IPS DF 4.7 (cell line): ENCODE measurements at regions not wholly inside any gene's neighbourhood (a gene's known extent, or its start where the extent isn't known, plus 50 kb on each side); places are given as distances from the start of the nearest gene placed in this dataset.

Source experiments
- DNase-seq: peaks from one replicate; pipeline ENCODE4 v3.0.0-alpha.2; 2013; ENCODE audit warnings: low spot score; ENCODE audit errors: extremely low read depth

DNA sequence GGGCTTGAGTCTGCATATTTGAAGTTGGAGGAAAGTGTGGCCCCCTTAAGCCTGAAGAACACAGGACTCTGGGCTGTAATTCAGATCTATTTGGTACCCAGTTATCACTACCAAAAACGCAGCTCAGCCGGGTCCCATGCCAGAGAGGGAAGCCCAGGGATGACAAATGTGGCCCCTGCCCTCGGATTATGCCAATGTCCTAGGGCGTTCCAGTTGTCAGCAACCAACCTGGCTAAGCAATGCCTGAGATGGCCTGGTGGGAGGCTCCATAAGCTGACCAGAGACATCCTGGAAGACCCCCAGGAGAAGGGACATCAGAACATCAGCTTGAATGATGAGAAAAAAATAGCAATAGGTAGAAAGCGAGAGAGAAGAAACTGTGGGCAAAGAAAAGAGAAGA, 79.6 kb upstream of the UQCRFS1 start:
- no peak for DNase-seq

DNA sequence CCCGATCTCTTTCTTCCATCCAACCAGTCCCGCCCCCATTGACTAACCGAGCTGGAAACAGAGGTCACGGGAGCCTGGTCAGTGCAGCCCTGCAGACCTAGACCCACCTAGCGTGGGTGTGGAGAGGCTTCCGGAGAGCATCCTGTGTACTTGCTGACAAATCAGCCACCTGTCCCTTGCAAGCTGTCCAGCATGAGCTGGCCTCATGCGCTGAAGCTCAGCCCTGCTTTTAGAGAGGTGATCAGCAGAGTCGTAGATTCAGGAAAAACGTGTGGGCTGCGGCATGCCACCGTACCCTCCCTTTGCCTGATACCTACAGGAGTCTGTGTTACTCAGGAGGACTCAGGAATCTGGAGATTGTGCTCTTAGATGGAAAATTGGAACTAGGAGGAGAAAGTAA, 80.3 kb upstream of the UQCRFS1 start:
- DNase-seq: no peak

DNA sequence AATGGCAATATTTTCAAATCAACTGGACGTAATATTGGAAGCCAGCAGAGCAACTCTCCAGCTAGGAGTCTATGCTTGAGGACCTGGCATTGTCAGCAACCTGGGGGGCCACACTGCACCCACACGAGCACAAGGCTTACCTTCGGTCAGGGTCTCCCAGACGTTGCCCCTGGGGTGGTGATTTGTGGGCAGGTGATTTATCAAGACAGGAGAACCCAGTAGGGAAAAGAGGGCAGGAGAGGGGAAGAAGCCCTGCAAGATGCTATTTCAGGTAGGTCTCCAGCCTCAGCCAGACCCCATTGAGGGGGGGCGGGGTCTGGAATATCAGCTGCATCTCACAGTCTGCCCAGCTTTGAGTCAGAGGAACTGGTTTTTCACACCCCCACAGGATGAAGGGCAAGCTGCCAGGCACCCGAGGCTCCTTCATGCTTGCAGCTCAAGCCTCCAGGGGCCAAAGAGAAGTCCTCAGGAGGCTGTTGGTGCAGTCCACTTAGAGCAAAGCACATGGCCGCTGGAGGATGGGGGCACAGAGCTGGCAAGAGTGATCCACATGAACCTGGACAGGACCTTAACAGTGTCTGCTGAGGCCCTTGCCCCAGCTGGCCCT, 80.9 kb upstream of the UQCRFS1 start:
- DNase-seq: no peak

DNA sequence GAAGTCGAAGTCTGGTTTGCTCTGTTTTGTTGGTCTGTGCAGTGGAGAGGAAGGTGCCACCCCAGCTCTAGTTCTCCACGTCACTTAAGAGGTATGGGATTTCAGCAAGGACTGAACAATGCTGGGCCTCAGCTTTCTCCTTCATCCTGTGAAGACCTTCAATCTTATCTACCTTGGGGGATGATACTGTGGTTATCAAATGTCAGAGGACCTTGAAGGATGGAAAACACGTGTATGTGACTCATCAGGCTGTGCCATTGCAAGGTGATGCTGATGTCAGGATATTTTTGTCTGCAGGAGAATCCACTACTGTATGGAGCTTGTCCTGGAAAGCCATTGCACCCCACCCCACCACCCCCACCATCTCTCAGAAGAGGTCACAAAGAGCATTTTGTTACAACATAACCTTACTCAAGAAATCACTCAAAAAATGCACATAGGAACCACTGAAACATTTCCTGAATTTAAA, 81.4 kb upstream of the UQCRFS1 start:
- DNase-seq: no peak

DNA sequence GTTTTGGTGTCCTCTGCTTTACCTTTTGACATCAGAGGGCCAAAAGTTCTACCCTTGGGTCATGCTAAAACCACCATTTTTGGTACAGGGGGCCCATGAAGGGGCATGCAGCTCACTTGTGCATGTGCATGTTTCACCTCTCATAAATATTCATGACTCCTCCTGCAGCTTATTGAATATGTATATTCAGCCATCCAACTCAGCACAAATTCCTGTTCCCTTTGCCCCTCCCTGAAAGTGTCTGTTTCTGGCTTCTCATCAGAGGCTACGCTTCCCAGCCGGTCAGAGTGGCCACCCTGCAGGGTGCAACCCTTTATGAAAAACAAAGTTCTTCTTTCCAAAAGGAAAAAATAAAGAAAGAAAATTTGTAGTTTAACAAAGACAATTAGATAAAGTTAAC, 82.3 kb upstream of the UQCRFS1 start:
- no peak for DNase-seq

DNA sequence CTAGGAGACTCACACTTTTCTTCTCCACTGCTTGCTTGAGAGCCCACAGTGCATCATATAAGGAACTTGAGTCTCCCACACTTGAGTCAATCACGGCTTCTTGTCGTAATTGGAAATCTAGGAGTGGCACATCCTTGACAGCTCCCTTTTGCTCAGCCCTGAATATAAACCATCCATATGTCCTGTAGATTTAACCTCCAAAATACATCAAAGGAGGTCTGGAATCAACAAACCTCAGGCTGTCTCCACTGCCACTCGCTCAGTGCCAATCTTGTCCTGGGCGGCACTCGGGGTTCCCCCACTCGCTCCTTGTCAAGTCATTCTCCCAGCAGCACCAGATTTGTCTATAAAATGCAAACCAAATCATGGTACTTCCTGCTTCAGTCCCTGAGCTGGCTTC, 84.4 kb upstream of the UQCRFS1 start:
- no peak for DNase-seq

DNA sequence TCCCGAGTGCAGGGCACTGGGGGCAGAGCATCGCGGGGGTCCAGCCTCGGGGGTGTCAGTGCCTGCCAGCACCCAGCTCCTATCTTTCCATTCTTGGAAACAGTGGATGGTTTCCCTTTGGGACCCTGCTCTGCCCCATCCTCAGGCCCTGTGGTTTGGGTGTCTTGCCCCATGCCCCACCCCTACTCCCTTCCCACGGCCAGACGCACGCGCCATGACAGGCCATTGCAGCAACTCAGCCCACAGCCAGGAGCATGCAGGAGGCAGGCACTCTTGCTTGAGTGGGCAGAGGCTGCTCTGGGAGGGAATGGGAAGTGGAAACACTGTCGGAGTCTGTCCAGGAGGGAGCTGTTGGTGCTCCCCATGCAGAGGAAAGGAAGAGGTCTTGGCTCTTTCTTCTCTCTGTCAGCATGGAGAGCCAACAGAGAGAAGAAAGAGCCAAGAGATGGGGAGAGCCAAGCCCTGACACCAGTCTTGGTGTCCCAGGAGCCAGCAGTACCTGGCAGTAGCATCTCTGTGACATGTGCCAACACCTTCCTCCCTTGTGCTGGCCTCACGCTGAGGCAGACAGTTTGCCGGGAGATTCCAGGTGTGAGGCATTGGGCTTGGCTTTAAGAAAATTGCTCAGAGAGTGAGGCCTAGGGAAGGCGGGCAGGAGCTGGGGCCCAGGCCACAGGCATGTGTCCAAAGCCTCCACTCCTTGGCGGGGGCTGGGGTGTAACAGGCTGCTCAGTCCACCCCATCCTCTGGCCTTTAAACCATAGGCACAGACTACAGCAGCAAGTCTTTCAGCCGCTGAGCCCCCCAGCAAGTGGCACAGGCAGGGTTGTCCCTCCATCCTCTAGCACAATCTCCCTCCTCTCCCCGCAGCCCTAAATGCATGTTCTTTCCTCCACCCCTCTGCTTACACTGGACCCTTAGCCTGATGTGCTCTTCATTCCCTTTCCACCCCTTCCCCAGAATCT, 86.7 kb upstream of the UQCRFS1 start:
- no peak for DNase-seq

DNA sequence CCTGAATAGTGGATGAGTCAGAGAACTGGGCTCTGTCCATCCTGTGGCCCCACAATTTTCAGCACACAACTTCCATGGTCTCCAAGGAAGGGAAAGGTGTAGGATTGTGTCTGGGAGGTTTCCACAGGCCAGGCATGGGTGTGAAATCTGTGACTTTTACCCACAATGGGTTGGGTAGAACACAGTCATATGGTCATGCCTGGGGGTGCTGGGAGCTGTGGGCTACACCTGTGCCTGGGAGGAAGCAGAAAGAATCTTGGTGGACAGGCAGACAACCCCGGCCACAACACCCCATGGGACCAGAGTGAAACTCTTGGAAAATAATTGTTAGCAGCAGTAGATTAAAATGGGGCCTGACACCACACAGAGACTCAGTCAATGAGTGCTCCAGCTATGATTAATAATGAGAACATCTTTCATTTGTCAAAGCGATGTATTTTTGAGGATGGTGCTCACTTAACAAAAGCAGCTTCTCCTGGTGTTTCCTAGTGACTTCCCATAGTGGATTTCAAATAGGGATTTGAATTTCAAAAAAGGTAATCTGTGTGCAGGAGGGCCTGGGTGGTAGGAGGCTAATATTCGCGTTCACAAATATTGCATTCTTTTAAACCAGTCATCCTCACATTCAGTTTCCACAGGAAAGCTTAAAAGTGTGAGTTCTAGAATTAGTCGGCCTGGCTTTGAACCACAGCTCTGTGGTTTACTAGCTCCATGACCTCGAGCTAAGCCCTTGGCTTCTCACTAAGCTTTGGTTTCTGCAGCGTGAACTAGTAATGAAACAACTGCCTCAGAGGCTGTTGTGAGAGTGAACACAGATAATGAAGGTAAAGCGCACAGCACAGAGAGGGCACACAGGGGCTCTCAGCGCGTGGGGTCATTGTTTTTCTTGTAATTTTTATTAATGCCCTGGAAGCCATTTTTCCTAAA, 89.3 kb upstream of the UQCRFS1 start:
- DNase-seq: no peak

DNA sequence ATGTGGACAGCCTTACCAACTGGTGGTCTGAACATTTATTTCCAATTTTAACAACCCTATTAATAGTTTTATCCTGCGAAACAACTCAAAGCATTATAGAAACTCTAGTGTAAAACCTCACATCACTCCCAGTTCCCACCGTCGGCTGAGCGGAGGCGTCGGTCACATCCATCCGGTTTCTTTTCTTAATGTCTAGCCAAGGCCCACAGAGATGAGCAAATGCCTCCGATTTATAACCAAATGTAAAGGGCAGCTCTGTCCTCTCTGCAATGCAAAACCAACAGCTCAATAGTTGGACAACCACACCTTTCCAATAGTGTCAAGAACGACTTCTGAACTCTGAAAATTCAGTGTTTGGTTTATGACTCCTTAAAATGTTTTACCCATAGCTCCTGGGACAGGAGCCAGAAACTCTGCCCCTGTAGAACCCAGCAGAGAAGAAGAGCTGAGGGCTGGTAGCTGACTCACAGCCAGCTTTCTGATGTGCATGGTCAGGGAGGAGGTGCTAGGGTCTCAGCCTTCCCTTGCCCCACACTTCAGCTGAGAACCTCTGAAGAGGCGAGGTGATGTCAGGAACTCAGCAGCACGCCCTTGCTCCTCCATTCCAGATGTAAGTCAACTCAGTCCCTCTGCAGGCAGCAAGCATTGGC, 90.2 kb upstream of the UQCRFS1 start:
- DNase-seq: no peak

DNA sequence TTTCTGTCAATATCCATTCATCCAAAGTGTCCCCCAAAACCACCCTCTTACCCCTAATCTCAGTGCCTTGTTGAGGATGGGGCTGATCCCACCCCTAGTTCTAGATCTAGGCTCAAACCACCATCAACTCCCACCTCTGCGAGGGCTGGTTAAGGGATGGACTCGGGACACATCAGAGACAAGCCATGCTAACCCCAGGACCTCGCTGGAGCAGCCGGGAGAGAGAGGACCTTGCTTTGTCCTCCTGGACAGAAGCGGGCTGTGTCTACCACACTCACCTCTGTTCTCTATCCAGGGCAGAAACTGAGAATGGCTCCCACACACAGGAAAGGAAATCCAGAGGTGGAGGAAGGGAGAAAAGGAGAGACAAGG, 90.8 kb upstream of the UQCRFS1 start:
- no peak for DNase-seq

DNA sequence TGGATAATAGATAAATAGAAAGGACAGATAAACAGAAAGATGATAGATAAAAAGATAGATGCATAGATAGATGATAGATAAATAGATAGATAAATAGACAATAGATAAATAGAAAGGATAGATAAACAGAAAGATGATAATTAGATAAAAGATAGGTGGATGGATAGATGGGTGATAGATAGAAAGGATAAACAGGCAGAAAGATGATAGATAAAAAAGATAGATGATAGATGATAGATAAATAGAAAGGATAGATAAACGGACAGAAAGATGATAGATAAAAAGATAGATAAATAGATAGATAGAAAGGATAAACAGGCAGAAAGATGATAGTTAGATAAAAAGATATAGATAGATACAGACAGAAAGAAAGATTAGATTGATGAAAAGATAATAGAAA, 92.3 kb upstream of the UQCRFS1 start:
- no peak for DNase-seq

DNA sequence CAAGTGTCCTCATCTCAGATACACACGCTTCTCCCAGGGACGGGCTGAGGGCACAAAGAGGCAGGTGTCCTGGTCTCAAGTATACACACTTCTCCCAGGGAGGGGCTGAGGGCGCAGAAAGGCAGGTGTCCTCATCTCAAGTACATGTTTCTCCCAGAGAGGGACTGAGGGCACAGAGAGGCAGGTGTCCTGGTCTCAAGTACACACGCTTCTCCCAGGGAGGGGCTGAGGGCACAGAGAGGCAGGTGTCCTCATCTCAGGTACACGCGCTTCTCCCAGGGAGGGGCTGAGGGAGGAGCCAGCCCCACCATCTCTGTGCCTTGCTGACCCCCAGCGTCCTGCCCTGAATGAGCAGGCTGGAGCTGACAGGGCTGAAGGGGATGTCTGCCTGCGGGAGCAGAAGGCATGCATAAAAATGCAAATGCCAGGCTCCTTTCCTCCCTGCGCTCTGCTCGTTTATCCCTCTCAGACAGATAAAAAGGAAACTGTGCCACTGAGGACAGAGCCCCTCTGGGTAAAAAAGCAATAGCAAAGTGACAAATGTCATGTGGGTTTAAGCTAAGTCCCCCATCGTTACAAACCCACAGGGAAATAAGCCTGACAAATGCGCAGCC, 96.1 kb upstream of the UQCRFS1 start:
- no peak for DNase-seq

DNA sequence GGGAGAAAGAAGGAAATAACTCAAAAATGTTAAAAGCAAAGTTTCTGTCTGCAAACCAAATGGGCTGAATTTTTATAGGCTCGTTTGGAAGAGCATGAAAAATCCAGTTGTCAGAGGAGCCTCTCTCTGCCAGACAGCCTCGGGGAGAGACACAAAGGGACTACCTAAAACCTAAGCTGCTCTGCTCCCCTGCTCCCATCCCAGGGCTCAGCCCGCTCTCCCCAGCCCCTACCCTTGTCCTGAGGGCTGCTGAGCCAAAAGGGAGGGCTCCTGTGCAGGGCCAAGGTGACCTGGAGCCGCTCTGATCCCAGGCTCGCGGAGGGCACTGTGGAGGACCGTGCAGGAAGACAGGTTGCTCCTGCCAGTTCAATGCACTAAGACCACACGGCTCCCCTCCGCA, 96.7 kb upstream of the UQCRFS1 start:
- DNase-seq: no peak

DNA sequence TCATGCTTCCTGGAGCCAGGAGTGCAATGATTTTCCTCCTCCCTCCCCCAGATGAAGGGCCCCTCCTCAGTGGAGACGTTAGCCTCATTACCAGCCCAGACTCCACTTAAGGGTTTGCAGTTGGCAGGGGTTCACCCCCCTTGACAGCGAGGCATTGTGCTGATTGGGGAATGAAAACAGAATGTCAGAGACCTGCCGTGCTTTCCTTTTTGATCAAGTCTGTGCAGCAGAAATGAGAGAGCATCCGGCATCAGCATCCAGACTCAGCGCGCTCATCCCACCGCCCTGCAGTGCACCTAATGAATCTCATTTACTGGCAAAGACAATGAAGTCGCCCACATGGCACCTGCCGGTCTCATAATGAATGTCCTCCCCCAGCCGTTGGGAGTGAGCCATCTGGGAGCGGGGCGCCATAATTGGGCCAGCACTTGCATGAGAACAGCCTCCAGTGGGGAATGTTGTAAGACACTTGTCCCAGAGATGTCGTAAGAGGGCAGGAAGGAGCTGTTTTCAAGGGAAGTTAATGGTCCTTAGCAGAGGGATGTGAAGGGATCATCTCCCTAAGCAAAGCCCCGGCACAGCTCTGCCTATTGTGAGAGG, 98.3 kb upstream of the UQCRFS1 start:
- DNase-seq: no peak

DNA sequence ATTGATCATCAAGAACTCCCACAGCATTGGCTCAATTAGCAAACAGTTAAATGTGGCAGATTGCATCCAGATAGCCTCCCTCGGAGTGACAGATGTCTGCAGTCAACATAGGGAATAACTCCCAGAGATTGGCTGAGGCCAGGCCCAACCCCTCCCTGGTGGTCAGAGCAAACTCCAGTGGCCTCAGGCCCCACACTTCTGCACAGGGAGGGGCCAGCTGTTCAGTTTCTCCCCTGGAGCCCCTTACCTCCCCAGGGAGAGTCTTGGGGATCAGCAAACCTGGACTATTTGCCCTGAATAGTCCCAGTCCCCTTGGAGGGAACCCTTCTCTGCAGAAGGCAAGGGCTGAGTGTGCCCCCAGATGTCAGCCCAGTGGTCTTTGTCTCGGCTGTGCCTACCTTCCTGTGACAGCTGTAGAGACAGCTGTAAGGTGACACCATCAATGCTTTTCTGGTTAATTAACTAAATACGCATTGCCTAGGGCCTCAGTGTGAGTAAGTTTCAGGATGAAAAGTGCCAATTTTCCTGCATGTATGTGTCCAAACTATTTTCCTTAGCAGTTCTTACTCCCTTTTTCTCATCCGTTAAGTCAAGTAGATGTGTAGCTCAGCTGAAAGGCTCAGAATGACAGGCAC, 102.7 kb upstream of the UQCRFS1 start:
- DNase-seq: no peak

DNA sequence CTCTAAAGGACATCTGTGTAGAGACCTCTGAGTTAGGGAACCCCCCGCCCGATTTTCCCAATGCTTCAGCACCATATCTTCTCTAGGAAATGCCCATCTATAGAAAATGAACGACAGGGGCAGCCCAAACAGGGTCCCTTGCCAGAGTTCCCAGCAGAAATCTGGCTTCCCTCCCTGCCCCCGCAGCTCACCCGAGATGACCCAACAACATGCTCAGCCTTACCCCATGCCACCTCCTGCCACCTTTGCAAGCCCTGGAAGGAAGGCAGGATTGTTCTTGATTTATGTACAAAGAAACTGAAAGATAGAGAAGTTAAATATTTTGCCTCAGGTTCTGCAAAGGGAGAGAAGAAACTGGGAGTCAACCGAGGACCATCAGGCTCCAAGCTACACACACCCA, 105.6 kb upstream of the UQCRFS1 start:
- DNase-seq: no peak

DNA sequence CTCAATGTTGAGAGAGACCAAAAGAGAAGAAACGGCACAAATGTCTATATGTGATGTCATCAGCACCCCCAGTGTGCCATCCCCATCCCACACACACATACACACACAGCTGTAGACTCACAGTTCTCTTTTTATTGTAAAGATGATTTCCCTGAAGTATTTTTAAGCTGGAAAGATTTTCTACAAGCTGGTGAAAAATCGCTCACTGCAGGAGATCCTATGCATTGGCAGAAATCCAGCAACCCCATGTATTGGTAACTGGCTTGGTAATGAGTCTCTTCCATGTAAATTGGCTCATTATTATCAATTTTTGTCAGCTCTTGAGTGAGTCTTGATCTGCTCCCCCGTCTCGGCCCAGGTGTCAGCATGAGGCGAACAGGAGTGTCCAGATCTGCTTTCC, 107.1 kb upstream of the UQCRFS1 start:
- DNase-seq: no peak

DNA sequence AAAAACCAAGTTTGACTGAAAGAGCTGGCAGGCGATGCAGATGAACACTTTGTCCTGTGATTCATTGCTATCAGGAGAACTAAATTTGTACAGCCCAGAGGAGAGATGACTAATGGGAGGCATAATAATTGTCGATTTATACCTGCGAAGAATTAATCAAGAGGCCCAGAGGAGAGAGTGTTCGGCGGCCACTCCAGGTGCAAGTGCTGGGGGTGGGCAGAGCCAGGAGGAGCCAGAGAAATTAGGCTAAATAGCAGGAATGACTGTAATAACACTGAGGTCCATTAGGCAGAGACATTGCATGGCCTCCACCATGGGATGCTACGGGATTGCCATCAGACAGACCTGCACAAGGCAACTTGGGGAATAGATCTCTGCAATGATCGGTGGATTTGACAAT, 107.7 kb upstream of the UQCRFS1 start:
- DNase-seq: no peak

DNA sequence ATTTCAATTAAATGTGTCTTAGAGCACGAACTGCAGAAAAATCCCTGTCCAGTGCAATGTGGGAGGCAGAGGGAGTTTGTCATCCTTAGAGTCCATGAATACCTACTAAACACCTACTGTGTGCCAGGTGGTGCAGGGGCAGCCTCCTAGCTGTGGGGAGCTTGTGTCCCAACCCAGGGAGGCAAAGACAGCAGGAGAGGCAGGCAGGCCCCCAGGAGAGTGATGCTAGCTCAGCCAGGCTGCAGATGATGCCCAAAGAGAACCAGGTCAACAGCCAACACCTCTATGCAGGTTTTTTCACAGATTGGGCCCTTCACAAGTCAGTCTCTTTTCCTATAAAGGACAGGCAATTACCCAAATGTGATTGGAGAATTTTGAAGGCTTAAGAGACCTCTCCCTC, 108.2 kb upstream of the UQCRFS1 start:
- DNase-seq: no peak

DNA sequence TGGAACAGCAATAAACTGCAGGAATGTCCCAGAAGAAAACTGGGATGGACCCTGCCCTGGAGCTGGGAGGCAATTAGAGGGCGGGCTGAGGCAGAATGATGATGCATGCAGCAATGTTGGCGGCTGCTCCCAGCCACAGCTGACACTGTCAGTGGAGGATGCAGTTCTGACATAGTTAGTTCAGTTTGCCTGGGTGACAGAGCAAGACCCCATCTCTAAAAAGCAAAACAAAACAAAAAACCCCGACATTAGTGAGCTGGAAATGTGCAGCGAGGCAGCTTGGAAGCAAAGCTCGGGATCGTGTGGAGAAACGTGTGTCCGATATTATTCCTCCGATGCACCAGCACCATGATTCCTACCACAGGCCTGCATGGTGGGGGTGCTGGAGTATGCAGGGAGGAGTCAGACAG, 110.1 kb upstream of the UQCRFS1 start:
- no peak for DNase-seq
